D721Med (cell line): ENCODE measurements at regions not wholly inside any gene's neighbourhood (a gene's known extent, or its start where the extent isn't known, plus 50 kb on each side); places are given as distances from the start of the nearest gene placed in this dataset.

ENCODE experiments used
- DNase-seq: peaks from one replicate; pipeline ENCODE4 v3.0.0; 2011; ENCODE audit warnings: low spot score; ENCODE audit not compliant: insufficient read length
- FAIRE-seq: peaks from 2 replicates; lab custom pipeline; 2011; peaks lifted over from hg19 to GRCh38; lab: Jason Lieb, UNC
- TF ChIP-seq, protein P1 (sequence below): IDR thresholded peaks from 2 replicates; pipeline ENCODE4 v1.5.1; 2012; ENCODE audit warnings: mild to moderate bottlenecking, control low read depth; ENCODE audit not compliant: insufficient read depth; ENCODE audit errors: missing control alignments

DNA sequence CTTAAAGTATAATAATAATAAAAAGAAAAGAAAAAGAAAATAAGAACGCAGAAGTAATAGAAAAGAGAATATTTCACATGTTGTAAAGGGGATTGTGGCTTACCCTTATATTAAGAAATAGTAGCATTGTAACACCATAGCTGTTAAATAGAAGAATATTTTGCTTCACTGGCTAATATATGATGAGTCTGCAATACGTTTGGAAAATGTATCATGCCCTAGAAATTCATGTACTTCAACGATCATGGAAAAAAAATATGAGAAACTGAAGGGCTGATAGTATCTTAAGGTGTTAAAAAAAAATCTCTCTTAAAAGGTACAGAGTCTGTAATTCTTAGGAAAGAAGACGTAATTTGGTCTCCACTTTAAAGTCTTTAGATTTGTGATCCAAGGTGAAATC is 1390.5 kb upstream of the ADGRL2 start:
- TF ChIP-seq, protein P1, sequence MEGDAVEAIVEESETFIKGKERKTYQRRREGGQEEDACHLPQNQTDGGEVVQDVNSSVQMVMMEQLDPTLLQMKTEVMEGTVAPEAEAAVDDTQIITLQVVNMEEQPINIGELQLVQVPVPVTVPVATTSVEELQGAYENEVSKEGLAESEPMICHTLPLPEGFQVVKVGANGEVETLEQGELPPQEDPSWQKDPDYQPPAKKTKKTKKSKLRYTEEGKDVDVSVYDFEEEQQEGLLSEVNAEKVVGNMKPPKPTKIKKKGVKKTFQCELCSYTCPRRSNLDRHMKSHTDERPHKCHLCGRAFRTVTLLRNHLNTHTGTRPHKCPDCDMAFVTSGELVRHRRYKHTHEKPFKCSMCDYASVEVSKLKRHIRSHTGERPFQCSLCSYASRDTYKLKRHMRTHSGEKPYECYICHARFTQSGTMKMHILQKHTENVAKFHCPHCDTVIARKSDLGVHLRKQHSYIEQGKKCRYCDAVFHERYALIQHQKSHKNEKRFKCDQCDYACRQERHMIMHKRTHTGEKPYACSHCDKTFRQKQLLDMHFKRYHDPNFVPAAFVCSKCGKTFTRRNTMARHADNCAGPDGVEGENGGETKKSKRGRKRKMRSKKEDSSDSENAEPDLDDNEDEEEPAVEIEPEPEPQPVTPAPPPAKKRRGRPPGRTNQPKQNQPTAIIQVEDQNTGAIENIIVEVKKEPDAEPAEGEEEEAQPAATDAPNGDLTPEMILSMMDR: no peak
- FAIRE-seq (no peak), DNase-seq (no peak)

DNA sequence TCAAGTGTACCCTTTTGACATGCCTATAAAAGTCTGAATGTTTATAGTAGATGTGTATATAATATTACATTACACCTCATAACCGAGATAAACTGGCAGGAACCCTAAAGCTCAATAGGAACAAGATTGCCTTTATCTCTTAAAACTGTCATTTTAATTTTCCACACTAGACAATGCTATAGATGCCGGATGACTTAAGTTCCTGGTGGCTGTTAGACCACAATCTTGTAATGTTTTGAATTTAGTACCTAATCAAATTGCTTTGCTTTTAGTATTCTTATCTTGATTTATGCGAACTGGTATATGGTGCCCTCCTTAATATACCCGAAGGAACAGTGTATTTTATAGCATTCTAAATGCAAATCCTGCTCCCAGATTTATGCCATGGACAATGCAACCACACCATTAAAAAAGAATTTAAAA is 1397.0 kb upstream of the ADGRL4 start:
- FAIRE-seq (no peak), DNase-seq (no peak)
- TF ChIP-seq, protein P1: no peak

DNA sequence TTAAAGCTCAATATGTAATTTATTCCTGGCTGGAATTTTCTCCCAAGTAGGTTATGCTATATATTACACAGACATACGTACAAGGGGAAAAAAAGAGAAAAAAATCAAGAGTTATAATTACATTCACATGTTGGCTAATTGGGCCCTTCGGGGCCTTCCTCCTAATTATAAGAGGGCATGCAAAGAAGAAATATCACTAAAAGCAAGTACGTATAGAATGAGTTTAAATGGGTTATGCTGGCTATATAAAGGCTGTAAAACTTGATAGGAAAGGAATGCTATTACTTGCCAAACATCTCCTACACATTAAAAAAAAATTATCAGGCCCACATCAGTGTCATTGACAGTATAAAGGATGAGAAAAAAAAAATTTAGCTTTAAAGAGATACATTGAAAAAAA is 1396.1 kb upstream of the ADGRL4 start:
- no peak for DNase-seq
- TF ChIP-seq, protein P1: no peak
- no peak for FAIRE-seq

DNA sequence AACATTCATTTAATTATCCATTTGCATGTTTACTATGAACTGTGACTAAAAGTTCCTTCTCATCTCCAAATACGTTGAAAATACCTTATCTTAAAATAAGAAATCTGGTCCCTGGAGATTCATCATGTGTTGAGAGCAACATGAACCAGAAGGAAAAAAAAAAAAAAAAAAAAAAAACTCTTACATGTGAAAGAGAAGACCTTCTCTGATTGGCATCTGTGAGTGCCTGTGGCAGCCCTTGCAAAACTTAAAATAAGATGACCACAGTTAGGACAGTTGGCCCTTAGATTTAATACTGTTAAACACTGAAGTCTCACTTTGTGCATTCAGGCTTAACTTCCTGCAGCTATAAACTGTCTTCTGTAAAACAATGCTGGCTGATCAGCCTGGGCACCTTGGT is 1395.2 kb upstream of the ADGRL4 start:
- FAIRE-seq (no peak), DNase-seq (no peak)
- TF ChIP-seq, protein P1: no peak

DNA sequence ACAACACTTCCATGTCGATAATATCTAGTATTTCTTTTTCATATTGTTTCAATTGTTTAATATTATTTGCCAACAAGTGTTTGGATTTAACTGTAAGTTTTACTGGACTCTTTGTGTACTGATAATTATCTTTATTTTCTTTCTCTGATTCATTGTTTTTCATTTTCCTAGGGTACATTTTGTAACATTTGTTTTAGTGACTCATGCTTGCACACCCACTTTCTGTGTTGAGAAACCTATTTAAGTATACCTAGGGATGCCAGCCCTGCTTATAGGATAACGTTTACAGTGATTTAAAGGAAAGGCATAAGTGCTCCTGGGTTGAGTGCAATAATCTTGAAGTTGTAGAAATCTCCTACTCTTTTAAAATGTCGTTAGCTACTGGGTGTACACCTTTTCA is 1386.0 kb upstream of the ADGRL4 start:
- DNase-seq (no peak), FAIRE-seq (no peak)
- TF ChIP-seq, protein P1: no peak

DNA sequence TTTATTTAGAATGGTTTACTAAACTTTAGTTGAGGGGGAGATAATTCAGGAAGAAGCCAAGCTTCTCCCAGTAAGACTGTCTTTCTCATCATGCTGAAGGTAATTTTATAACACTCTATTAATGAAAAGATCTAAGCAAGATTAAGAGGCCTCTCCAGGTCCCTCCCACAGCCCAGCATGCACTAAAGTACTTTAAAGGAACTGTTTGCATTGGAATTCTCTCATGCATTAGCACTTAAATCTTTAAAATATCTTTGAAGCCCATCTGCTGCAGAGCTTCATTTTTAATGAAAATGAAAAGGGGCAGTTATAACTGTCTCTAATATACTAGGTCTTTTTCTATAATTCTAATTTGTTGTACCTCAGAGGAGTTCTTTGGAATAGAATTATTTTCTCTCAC is 1379.1 kb upstream of the ADGRL4 start:
- DNase-seq (no peak), FAIRE-seq (no peak)
- TF ChIP-seq, protein P1: no peak

DNA sequence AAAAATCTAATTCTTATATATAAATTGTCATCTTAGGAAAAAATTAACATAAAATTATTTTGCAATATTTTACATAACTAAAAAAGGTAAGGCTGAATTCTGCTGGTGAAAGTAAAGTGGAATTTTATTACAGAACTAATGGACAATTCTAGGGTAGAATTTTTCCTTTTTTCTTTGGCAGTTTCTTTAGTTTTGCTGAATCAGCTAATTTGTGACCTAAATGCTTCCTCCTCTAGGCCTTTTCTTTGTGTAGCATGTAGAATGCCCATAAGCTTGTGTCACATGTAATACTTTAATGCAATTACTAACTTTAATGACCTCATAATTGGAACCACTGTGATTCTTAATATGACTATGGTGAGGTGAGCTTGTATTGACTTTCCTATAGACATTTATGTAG is 1378.4 kb upstream of the ADGRL4 start:
- TF ChIP-seq, protein P1: no peak
- DNase-seq: no peak
- no peak for FAIRE-seq
